ENCODE measurements at regions not wholly inside any gene's neighbourhood (a gene's known extent, or its start where the extent isn't known, plus 50 kb on each side); places are given as distances from the start of the nearest gene placed in this dataset.

GRCh38 chr9:82606492-82607382, 456.2 kb downstream of the RASEF start:
- H3K18ac ChIP-seq (ENCODE audit: insufficient read length, low read depth, low read length): no peak overlapping the region
- H2BK120ac ChIP-seq (ENCODE audit: low read depth, low read length, poor library complexity, severe bottlenecking): no peak overlapping the region
- H3K4ac ChIP-seq (ENCODE audit: low read depth, low read length): no peak overlapping the region
- Mint-ChIP-seq H3K36me3 (ENCODE audit: insufficient read depth in 1 of 3, low read depth in 3 of 3) (no peaks in the 10 kb centered on the region), H3K4me3 (no peak overlapping the region), H3K4me1 (peaks cover 2 to 6% of the 10 kb centered on the region in 2 experiments; a peak in 3 of 4 replicates), H3K9me3 (no peaks in the 10 kb centered on the region), H3K27me3 (ENCODE audit: low read depth) (no peaks in the 10 kb centered on the region), H3K27ac (peak overlapping the region in 1 of 3 experiments; percentile 15; a peak in 1 of 7 replicates)
- H4K91ac ChIP-seq (ENCODE audit: insufficient read length, low read depth, low read length): no peak overlapping the region
- no peaks in the 10 kb centered on the region for H3K23me2 ChIP-seq (ENCODE audit: insufficient read length, low read depth, low read length, poor library complexity, severe bottlenecking)
- H2AFZ ChIP-seq (ENCODE audit: low read length): no peak overlapping the region
- no peak overlapping the region for H2BK15ac ChIP-seq (ENCODE audit: low read depth, low read length)
- H4K5ac ChIP-seq (ENCODE audit: insufficient read length, low read depth, low read length): no peak overlapping the region
- no peak overlapping the region for H4K8ac ChIP-seq (replicated peaks; ENCODE audit: insufficient read length, low read depth, low read length)
- peak; percentile 53 for DNase-seq
- no peak overlapping the region for H2BK20ac ChIP-seq (ENCODE audit: low read depth, low read length, poor library complexity, severe bottlenecking)
- no peaks in the 10 kb centered on the region for H3K9me3 ChIP-seq (ENCODE audit: control insufficient read depth, low read depth, low read length)
- no peak overlapping the region for H3K56ac ChIP-seq (ENCODE audit: insufficient read length, low read depth, low read length)
- H3K79me1 ChIP-seq (ENCODE audit: insufficient read depth, low read depth, low read length, poor library complexity, severe bottlenecking): no peaks in the 10 kb centered on the region
- no peaks in the 10 kb centered on the region for H3K79me2 ChIP-seq (ENCODE audit: insufficient read depth, low read length)
- TF ChIP-seq CTCF (conservative IDR thresholded peaks at IDR 0.05): peak; percentile 79
- no peak overlapping the region for H3K27ac ChIP-seq (ENCODE audit: insufficient read length, low read depth, low read length)
- no peak overlapping the region for H2AK5ac ChIP-seq (ENCODE audit: insufficient read length, low read length)
- H3T11ph ChIP-seq (ENCODE audit: low read length): no peak overlapping the region
- H3K4me2 ChIP-seq (ENCODE audit: insufficient read depth, insufficient read length, low read length): no peak overlapping the region
- H2BK5ac ChIP-seq (ENCODE audit: insufficient read length, low read length): no peak overlapping the region
- H3K9ac ChIP-seq (ENCODE audit: extremely low read depth, insufficient read length, low read length): no peak overlapping the region
- H3K14ac ChIP-seq (ENCODE audit: insufficient read depth, low read length): no peak overlapping the region
- no peaks in the 10 kb centered on the region for H4K20me1 ChIP-seq (ENCODE audit: control insufficient read depth, insufficient read depth, insufficient read length)
- H3K23ac ChIP-seq (ENCODE audit: insufficient read length, low read depth, low read length): no peak overlapping the region
- H2BK12ac ChIP-seq (ENCODE audit: insufficient read length, low read depth, low read length): no peak overlapping the region
- no peaks in the 10 kb centered on the region for H3K27me3 ChIP-seq (ENCODE audit: insufficient read depth, low read length)
- H3K4me1 ChIP-seq (ENCODE audit: insufficient read depth, low read length): no peaks in the 10 kb centered on the region
- WGBS (ENCODE audit: extremely low coverage, insufficient read length, low lambda C conversion rate): no CpG with 5 or more reads among the region's 7 CpGs
